Suppressor macrophage treated with lipopolysaccharide for 4 hours (primary cell): ENCODE measurements at regions not wholly inside any gene's neighbourhood (a gene's known extent, or its start where the extent isn't known, plus 50 kb on each side); places are given as distances from the start of the nearest gene placed in this dataset.

Experiments
- DNase-seq: peaks from one replicate; pipeline ENCODE4 v3.0.0-alpha.2; 2020

GRCh38 chr6:91149246-91149955 lies 562.5 kb upstream of the MAP3K7 start:
- DNase-seq = no peak

GRCh38 chr6:91144126-91144525 lies 557.3 kb upstream of the MAP3K7 start:
- DNase-seq = no peak

GRCh38 chr6:91142154-91142553 lies 555.3 kb upstream of the MAP3K7 start:
- no peak for DNase-seq

- peak; percentile 2 for DNase-seq
These were observed 554.5 kb upstream of the MAP3K7 start for GRCh38 chr6:91141346-91141745.

- no peak for DNase-seq
These were observed 553.6 kb upstream of the MAP3K7 start for GRCh38 chr6:91140449-91140848.

GRCh38 chr6:91137286-91137685 lies 550.4 kb upstream of the MAP3K7 start:
- no peak for DNase-seq

- no peak for DNase-seq
These were observed 548.7 kb upstream of the MAP3K7 start for GRCh38 chr6:91135406-91136103.

- no peak for DNase-seq
These were observed 545.6 kb upstream of the MAP3K7 start for GRCh38 chr6:91132461-91132860.

GRCh38 chr6:91130126-91130525 lies 543.3 kb upstream of the MAP3K7 start:
- DNase-seq = no peak

GRCh38 chr6:91127752-91128151 lies 540.9 kb upstream of the MAP3K7 start:
- DNase-seq = no peak

- no peak for DNase-seq
These were observed 540.0 kb upstream of the MAP3K7 start for GRCh38 chr6:91126876-91127275.

- no peak for DNase-seq
These were observed 530.7 kb upstream of the MAP3K7 start for GRCh38 chr6:91117550-91117949.

GRCh38 chr6:91114123-91114708 lies 527.3 kb upstream of the MAP3K7 start:
- DNase-seq = no peak

- DNase-seq = no peak
These were observed 519.2 kb upstream of the MAP3K7 start for GRCh38 chr6:91106083-91106482.

- DNase-seq = no peak
These were observed 518.7 kb upstream of the MAP3K7 start for GRCh38 chr6:91105532-91105931.

GRCh38 chr6:91099479-91099878 lies 512.6 kb upstream of the MAP3K7 start:
- no peak for DNase-seq

- no peak for DNase-seq
These were observed 511.1 kb upstream of the MAP3K7 start for GRCh38 chr6:91098006-91098405.

GRCh38 chr6:91097364-91097763 lies 510.5 kb upstream of the MAP3K7 start:
- DNase-seq = no peak

GRCh38 chr6:91094806-91095475 lies 508.1 kb upstream of the MAP3K7 start:
- DNase-seq = no peak

- DNase-seq = no peak
These were observed 507.5 kb upstream of the MAP3K7 start for GRCh38 chr6:91094341-91094740.

- no peak for DNase-seq
These were observed 502.1 kb upstream of the MAP3K7 start for GRCh38 chr6:91088976-91089375.

- DNase-seq = no peak
These were observed 501.6 kb upstream of the MAP3K7 start for GRCh38 chr6:91088515-91088914.

GRCh38 chr6:91087908-91088307 lies 501.0 kb upstream of the MAP3K7 start:
- no peak for DNase-seq

GRCh38 chr6:91083211-91083610 lies 496.3 kb upstream of the MAP3K7 start:
- DNase-seq = no peak
